Endothelial cell of hepatic sinusoid (primary cell): ENCODE measurements at regions not wholly inside any gene's neighbourhood (a gene's known extent, or its start where the extent isn't known, plus 50 kb on each side); places are given as distances from the start of the nearest gene placed in this dataset.
"Not testable (repeated sequence)": the region's sequence is repeated elsewhere in the genome, so short reads cannot be mapped to it uniquely, and the experiment has no call there.

ENCODE experiments used
- in situ Hi-C: cut with HindIII; loops from 2 replicates; pipeline ENCODE4 v1.10.0; 2017; ENCODE audit warnings: low sequenced_read_pairs

- in situ Hi-C loops = no loop called here
These were observed 620.2 kb upstream of the BCHE start for GRCh38 chr3:166457382-166457781.

DNA sequence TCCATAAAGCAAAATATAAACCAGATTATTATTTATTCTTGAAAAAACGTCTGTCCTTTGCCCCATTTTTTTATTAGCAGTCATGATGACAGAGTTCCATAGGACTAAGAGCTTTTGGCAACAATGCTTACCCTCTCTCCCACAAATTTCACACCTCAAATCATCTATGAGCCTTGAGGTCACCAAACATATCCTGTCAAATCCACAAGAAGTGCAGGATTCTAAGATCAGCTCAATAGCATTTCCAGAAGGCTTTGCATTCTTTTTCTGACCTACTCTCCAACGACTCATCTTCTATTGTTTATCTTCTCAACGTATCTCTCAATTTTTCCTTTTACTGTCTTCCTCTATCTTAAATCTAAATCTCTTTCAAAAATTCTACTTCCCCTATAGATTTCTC is 619.1 kb upstream of the BCHE start:
- in situ Hi-C loops = no loop called here

- in situ Hi-C loops = no loop called here
These were observed 618.5 kb upstream of the BCHE start for GRCh38 chr3:166455744-166456143.

GRCh38 chr3:166453478-166453877 is 616.3 kb upstream of the BCHE start:
- in situ Hi-C loops = no loop called here

DNA sequence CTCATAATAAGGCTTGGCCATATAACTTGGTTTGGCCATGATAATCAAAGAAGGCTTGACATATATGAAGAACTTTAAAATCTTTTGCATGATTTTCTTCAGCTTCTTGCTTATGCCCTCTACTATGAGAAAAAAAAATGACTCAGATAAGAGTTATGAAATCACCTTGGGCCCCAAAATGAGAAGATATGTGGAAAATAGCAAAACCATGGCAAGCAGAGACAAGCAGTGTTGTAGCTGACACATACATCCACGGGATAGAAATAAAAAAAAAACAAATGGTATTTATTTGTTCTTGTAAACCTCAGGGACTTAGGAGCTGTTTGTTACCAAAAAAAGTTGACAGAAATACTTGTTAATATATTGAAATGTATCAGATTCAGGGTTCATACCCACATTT is 614.8 kb upstream of the BCHE start:
- in situ Hi-C loops = no loop called here

GRCh38 chr3:166447513-166447912 is 610.3 kb upstream of the BCHE start:
- in situ Hi-C loops = no loop called here

GRCh38 chr3:166446986-166447385 is 609.8 kb upstream of the BCHE start:
- in situ Hi-C loops = no loop called here

DNA sequence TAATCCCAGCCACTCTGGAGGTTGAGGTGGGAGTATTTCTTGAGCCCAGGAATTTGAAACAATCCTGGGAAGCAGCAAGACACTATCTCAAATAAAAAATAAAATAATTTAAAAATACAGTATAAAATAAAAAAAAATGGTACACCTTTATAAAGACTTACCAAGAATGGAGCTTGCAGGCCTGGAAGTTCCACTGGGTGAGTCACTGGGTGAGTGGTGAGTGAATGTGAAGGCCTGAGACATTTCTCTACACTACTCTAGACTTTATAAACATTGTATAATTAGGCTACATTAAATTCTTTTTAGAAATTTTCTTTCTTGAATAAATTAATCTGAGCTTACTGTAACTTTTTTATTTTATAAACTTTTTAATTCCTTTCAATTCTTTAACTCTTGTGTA is 609.1 kb upstream of the BCHE start:
- in situ Hi-C loops = no loop called here

DNA sequence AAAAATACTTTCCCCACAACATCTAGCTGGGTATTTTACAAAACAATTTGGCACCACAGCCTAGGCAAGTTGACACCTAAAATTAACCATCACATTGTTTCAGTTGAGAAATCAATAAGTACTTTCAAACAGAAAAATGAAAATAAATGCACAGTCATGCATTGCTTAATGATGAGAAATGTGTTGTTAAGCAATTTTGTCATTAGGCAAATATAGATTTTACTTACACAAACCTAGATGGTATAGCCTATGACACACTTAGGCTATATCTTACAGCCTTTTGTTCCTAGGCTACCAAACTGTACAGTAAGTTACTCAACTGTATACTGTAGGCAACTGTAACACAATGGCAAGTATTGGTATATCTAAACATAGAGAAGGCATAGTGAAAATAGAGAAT is 608.6 kb upstream of the BCHE start:
- in situ Hi-C loops = no loop called here

GRCh38 chr3:166444756-166445155 is 607.5 kb upstream of the BCHE start:
- in situ Hi-C loops = no loop called here

DNA sequence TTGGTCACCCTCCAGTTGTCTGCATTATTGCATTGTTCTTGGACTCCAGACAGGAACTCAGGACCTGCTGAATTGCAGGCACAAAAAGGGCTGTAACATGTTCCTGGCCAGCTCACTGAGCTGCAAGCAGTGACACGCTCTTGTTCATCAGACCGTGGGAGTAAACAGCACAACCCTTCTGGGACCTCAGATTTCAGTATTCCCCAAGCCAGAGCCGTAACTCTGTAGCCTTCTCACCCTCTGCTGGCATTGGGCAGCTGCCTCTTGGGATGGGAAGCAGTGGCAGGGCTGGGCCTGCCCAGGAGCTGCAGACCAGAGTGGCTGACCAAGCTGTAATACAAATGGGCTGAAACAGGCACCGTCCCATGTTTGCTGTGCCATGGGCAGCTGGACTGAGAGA is 607.1 kb upstream of the BCHE start:
- in situ Hi-C loops = no loop called here

GRCh38 chr3:166435469-166436057 is 598.3 kb upstream of the BCHE start:
- in situ Hi-C loops = no loop called here

- in situ Hi-C loops = no loop called here
These were observed 595.8 kb upstream of the BCHE start for GRCh38 chr3:166433060-166433459.

GRCh38 chr3:166425900-166426611 is 588.8 kb upstream of the BCHE start:
- in situ Hi-C loops = no loop called here

DNA sequence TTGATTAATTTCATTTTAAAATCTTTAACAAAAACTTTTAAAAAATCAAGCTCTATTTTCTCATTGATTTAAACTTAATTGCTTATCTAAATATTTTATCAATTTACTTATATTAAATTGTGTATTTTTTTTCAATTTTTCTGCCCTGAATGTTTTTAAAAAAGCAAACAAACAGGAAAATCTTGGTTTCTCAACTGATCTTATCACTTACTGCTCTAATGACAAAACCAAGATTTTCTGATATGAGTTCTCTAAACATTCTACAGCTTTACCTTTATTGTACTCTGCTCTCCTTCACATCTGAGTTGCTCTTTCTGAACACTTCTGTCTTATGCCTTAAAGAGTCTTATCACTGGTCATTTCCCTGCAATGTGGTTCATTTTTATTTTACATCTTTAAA is 587.8 kb upstream of the BCHE start:
- in situ Hi-C loops = no loop called here

GRCh38 chr3:166423824-166424513 is 586.7 kb upstream of the BCHE start:
- in situ Hi-C loops = not testable (repeated sequence)

- in situ Hi-C loops = no loop called here
These were observed 585.3 kb upstream of the BCHE start for GRCh38 chr3:166422556-166422955.

DNA sequence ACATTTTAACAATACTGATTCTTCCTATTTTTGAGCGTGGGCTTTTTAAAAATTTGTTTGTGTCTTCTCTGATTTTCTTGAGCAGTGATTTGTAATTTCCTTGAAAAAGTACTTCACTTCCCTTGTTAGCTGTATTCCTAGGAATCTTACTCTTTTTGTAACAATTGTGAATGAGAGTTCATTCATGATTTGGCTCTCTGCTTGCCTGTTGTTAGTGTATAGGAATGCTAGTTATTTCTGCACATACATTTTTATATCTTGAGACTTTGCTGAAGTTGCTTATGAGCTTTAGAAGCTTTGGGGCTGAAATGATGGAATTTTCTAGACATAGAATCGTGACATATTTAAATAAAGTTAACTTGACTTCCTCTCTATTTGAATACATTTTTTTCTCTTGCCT is 582.8 kb upstream of the BCHE start:
- in situ Hi-C loops = no loop called here

DNA sequence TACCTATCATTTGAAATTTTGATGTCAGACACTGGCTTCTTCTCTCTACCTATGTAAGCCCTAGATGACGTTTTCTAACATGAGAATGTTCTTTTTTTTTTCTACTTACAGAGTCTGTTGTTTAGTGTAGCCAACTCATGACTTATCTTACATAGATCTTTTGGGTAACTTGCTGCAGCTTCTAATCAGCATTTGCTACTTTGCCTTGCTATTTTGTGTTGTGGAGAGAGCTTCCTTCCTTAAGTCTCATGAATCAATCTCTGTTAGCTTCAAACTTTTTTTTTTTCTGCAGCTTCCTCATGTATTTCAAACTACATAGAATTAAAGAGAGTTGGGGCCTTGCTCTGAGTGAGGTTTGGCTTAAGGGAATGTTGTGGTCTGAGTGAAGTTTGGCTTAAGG is 568.7 kb upstream of the BCHE start:
- in situ Hi-C loops = no loop called here

GRCh38 chr3:166405465-166405864 is 568.2 kb upstream of the BCHE start:
- in situ Hi-C loops = no loop called here

DNA sequence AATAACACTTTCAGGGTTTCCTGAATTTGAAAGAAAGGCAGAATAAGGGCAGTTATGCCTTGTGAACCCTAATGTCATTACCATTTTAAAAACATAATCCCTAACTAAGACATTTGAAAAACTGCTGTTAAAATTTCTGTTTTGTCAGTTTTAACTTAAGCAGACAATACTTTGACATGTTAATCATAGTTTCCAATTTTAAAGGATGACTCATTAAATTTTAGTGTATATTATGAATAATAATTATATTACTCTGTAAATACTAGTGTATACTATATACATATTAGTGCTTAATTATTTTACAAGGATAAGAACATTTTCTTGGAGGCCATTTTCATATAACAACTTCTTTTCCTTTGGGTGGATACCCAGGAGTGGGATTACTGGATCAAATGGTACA is 553.1 kb upstream of the BCHE start:
- in situ Hi-C loops = no loop called here

DNA sequence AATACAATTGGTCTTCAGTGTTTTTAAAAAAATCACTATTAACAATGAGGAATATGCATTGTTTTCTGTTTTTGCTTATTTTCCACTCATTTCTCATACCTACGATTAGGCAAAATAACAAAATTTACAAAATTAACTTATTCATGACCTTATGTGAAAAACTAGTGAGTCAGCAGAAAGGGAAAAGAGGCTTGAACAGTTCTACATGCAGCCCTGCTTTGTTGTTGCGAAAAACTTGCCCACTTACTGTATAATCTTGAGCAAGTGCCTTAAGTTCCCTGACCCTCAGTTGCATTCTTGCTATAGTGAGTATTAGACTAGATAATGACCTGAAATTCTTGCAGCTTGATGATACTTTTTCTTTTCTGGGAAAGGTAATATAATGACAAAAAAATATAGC is 551.1 kb upstream of the BCHE start:
- in situ Hi-C loops = no loop called here
